OCI-LY1 (cell line): ENCODE measurements at regions not wholly inside any gene's neighbourhood (a gene's known extent, or its start where the extent isn't known, plus 50 kb on each side); places are given as distances from the start of the nearest gene placed in this dataset.

Source experiments
- EZH2 ChIP-seq: fragments of 200-600 bp; sonication (generic), shearing (Covaris generic); IDR thresholded peaks from 2 replicates; pipeline ENCODE4 v1.8.0; 2017; ENCODE audit warnings: borderline replicate concordance, mixed run types, mild to moderate bottlenecking, antibody characterized with exemption, low read length, moderate library complexity, mixed read lengths
- TF ChIP-seq, protein P1 (sequence below): fragments of 200-600 bp; sonication (generic), shearing (Covaris generic); IDR thresholded peaks from 2 replicates; pipeline ENCODE4 v1.5.1; 2017; ENCODE audit warnings: mild to moderate bottlenecking, antibody characterized with exemption, low read length, moderate library complexity, mixed read lengths

DNA sequence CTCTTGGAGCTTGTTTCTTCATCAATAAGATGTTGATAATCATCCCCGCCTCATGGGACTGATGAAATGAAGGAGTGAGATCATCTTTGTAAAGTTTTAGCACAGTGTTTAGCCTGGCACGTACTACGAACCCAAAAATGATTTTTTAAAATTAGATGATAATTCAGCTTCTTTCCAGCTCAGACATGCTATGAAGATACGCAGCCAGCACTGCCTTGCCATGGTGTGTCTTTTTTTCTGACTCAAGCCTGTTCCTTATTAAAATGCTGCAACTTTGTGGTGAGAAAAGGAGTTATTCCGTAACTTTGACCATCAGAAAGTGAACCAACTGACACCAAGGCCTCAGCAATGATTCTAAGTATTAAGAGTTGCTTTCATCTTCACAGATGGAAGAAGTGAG lies 269.0 kb downstream of the LTN1 start:
- TF ChIP-seq, protein P1, sequence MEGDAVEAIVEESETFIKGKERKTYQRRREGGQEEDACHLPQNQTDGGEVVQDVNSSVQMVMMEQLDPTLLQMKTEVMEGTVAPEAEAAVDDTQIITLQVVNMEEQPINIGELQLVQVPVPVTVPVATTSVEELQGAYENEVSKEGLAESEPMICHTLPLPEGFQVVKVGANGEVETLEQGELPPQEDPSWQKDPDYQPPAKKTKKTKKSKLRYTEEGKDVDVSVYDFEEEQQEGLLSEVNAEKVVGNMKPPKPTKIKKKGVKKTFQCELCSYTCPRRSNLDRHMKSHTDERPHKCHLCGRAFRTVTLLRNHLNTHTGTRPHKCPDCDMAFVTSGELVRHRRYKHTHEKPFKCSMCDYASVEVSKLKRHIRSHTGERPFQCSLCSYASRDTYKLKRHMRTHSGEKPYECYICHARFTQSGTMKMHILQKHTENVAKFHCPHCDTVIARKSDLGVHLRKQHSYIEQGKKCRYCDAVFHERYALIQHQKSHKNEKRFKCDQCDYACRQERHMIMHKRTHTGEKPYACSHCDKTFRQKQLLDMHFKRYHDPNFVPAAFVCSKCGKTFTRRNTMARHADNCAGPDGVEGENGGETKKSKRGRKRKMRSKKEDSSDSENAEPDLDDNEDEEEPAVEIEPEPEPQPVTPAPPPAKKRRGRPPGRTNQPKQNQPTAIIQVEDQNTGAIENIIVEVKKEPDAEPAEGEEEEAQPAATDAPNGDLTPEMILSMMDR = no peak
- TF ChIP-seq EZH2 = no peak
